A549 (cell line): ENCODE measurements at regions not wholly inside any gene's neighbourhood (a gene's known extent, or its start where the extent isn't known, plus 50 kb on each side); places are given as distances from the start of the nearest gene placed in this dataset.

Source experiments
- BHLHE40 ChIP-seq: IDR thresholded peaks from 2 replicates; pipeline ENCODE4 v1.6.1; 2012; ENCODE audit warnings: low read depth, low read length, inconsistent platforms
- CTCF ChIP-seq: fragments of >200 bp; sonication (Bioruptor Twin); formaldehyde crosslinking; IDR thresholded peaks from 3 replicates; pipeline ENCODE4 v1.5.1; 2016
- ELK1 ChIP-seq: fragments of 150-350 bp; IDR thresholded peaks from 2 replicates; pipeline ENCODE4 v1.6.1; 2014; ENCODE audit warnings: low read depth, mild to moderate bottlenecking, low read length
- ESRRA ChIP-seq: fragments of 150-350 bp; IDR thresholded peaks from 2 replicates; pipeline ENCODE4 v1.6.1; 2014; ENCODE audit warnings: mild to moderate bottlenecking, low read length, borderline replicate concordance
- HEYL ChIP-seq: fragments of 250-450 bp; sonication (Bioruptor Pico); IDR thresholded peaks from 2 replicates; pipeline ENCODE4 v1.8.0; 2021; ENCODE audit warnings: mild to moderate bottlenecking, moderate library complexity
- HOXB5 ChIP-seq: fragments of 250-450 bp; sonication (Bioruptor Pico); IDR thresholded peaks from 2 replicates; pipeline ENCODE4 v1.5.0; 2020; ENCODE audit warnings: mild to moderate bottlenecking, moderate library complexity
- JUN ChIP-seq, 2 experiments: fragments of >200 bp; sonication (Bioruptor Twin); formaldehyde crosslinking; IDR thresholded peaks; 2 replicates in 1 of 2; 3 replicates in 1 of 2; pipeline ENCODE4 v1.6.1; 2016 to 2017
- MAX ChIP-seq: IDR thresholded peaks from 2 replicates; pipeline ENCODE4 v1.6.1; 2012
- POLR2A ChIP-seq: IDR thresholded peaks from 2 replicates; pipeline ENCODE4 v1.6.1; 2012; ENCODE audit warnings: mild to moderate bottlenecking, low read length
- REST ChIP-seq: fragments of 200-600 bp; sonication (generic); IDR thresholded peaks from 2 replicates; pipeline ENCODE4 v1.6.1; 2016; ENCODE audit warnings: antibody characterized with exemption, mild to moderate bottlenecking, moderate library complexity
- RNF2 ChIP-seq: fragments of 200-600 bp; sonication (generic); IDR thresholded peaks from 2 replicates; pipeline ENCODE4 v1.6.1; 2016; ENCODE audit warnings: low read depth, mild to moderate bottlenecking, antibody characterized with exemption, moderate library complexity, borderline replicate concordance
- SMC3 ChIP-seq: fragments of >200 bp; sonication (Bioruptor Twin); formaldehyde crosslinking; IDR thresholded peaks from 3 replicates; pipeline ENCODE4 v1.6.1; 2018; ENCODE audit warnings: inconsistent platforms
- TFCP2L1 ChIP-seq: fragments of 250-450 bp; sonication (Bioruptor Pico); IDR thresholded peaks from 2 replicates; pipeline ENCODE4 v1.5.0; 2021; ENCODE audit warnings: mild to moderate bottlenecking
- USF2 ChIP-seq: fragments of 450-650 bp; IDR thresholded peaks from 2 replicates; pipeline ENCODE4 v1.6.1; 2014; ENCODE audit warnings: antibody characterized with exemption

GRCh38 chr9:36486933-36487481 lies 85.7 kb upstream of the MELK start:
- TF ChIP-seq CTCF (no peak), RNF2 (no peak), ELK1 (no peak), MAX (no peak), SMC3 (no peak), HOXB5 (no peak), ESRRA (no peak), REST (peak; percentile 61), JUN (IDR thresholded peaks at IDR 0.05) (no peak), BHLHE40 (no peak), USF2 (no peak), POLR2A (no peak), HEYL (CRISPR knock-in tag) (no peak), TFCP2L1 (CRISPR knock-in tag) (no peak)
